GM19023 (cell line): ENCODE measurements at regions not wholly inside any gene's neighbourhood (a gene's known extent, or its start where the extent isn't known, plus 50 kb on each side); places are given as distances from the start of the nearest gene placed in this dataset.
A peak's percentile ranks its signal among the peaks of the same experiment; 100 is the strongest.
"Not testable (repeated sequence)": the region's sequence is repeated elsewhere in the genome, so short reads cannot be mapped to it uniquely, and the experiment has no call there.

Source experiments
- ATAC-seq: cut with Tn5 transposase; IDR thresholded peaks from one replicate; pipeline ENCODE4 v1.9.1; 2021; ENCODE audit warnings: mild to moderate bottlenecking, moderate library complexity; ENCODE audit not compliant: unreplicated experiment

DNA sequence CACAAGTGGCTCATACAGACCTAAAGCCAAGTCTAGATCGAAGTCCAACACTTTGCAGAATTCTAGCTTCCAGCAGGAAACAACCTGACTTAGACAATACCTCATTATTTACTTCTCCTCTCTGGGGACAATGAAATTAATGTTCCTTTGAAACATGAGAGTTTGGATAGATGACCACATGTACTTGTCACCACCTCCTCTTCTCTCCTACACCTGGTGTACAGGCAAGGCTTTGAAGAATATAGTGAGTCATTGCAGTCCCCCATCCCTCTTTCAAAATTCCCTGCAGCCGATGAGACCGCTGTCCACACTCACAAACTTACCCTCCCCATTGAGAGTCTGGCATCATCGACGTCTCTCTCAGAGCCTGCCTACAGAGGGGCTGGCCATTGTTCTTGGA lies 189.0 kb upstream of the HES1 start:
- no peak for ATAC-seq

DNA sequence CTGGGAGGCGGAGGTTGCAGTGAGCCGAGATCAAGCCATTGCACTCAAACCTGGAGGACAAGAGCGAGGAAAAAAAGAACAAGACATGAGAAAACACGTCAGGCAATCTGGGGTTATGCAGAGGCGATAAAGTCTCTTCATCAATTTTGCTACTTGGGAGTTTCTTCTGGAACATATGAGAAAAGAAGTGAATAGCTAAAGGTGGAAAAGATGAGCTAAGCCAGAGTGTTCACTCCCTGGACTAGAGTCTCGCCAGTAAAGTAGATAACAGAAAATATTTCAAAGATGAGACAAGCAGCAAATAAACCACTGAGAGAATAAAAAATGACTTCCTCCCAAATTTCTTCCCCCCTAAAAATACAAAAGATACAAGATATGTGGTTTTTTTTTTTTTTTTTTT lies 188.4 kb upstream of the HES1 start:
- no peak for ATAC-seq

DNA sequence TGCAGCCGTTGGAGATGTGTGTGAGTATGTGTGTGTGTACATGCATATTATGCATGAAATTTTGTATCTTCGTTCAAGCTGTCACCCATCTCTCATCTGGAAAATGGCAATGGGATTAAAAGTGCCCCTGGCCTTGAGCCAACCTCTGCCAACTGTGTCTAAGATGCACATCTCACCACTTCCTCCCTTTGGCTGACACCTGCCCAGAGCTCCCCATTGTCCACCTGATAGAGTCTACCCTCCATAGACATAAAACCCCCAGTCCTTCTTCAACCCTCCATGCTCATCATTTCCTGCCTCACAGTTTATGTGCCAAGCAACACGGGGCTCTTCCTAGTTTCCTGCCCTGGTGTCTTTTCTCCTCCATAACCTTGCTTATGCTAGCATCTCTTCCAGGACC lies 187.5 kb upstream of the HES1 start:
- ATAC-seq: no peak

DNA sequence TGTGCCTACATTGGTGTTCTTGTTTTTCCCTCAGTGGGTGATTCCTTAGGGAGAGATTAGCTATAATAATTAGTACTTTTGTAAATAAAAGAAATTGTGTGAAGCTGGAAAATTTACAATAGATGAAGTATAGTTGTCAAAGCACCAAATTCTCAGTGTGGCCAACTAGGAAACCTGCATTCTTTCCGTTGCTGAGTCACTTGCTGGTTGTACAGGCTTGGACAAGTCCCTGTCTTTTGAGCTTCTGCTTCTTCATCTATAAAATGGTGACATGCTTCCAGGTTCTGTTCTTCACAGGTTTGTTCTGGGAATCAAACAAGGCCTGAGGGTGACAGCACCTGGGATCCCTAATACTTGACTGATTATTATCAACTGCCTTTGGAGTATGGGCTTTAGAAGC lies 184.1 kb upstream of the HES1 start:
- ATAC-seq: no peak

DNA sequence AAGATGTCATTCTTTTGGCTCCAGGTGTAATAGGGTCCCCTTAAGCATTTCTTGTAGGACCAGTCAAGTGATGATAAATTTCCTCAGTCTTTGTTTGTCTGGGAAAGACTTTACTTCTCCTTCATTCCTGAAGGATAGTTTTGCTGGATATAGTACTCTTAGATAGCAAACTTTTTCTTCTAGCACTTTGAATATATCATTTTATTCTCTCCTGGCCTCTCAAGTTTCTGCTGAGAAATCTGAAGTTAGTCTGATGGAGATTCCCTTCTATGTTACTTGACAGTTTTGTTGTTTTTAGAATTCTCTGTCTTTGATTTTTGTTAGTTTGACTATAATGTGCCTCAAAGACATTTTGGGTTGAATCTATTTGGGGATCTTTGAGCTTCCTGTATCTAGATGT lies 181.2 kb upstream of the HES1 start:
- ATAC-seq: no peak

DNA sequence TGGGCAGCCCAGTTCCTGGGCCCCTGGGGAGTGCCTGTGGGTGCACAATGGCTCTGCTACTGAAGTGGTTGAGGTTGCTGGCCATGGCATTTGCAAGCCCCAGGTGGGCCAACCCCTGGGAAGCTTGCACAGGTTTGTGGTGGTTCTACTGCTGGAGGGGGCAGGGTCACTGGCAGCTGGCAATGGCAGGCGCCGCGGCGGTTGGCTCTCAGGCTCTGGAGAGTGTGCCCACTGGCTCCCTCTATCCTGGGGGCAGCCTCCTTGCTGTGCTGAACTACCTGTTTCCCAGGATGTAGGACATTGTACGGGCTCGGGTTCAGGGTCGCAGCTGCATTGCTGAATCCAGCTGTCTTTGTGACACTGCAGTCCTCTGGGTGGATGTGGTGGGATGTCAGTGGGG lies 180.2 kb upstream of the HES1 start:
- no peak for ATAC-seq

DNA sequence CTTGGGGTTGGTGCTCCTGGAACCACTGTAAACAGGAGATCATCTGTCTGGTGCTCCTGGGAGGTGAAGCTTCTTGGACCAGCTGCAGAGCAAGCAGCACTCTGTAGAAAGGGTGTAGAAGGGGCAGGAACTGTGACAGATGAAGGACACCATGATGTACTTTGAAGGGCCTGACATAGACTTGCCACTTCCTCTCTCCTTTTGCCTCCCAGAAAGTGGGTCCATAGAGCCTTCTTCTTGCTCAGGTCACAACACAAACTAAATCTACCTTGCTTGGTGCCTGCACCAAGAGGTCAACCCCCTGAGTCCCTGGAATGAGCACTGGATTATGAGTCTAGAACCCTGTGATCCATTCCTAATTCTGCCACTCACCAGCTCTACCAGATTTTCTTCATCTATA lies 176.1 kb upstream of the HES1 start:
- ATAC-seq: no peak

DNA sequence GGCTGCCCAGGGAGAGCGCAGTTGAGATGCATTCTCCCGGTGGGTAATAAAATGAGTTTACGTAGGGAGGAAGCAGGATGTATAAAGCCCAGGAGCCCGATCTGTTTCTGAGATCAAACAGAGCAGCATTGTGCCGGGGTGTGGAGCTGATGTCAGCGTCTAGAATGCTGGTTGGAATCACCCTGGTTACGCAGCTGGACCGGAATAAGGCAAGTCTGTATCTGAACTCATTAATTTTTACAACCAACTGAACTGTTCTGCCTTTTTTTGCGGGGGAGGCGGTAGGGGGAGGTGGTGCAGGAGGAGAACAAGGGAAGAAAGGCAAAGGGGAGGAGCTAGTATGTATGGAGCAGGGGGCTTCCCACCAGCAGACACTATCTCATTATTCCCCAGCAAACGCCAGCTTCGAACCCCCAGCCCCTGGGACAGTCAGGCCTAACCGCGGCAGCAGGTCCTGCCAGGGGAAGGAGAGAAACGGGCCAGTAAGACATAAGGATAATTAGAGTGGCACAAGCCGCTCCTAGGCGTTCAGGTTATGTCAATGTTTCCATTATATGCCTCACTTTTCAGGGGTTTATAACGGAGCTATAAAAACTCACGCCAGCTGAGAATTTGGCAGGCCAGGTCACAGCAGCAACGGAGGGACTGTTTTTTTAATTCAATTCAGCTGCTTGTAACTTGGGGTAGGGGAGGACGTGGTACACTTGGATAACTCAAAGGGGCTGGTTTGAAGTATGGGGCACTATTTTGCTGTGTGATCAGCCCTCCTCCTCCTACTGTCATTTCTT lies 175.3 kb upstream of the HES1 start:
- no peak for ATAC-seq

DNA sequence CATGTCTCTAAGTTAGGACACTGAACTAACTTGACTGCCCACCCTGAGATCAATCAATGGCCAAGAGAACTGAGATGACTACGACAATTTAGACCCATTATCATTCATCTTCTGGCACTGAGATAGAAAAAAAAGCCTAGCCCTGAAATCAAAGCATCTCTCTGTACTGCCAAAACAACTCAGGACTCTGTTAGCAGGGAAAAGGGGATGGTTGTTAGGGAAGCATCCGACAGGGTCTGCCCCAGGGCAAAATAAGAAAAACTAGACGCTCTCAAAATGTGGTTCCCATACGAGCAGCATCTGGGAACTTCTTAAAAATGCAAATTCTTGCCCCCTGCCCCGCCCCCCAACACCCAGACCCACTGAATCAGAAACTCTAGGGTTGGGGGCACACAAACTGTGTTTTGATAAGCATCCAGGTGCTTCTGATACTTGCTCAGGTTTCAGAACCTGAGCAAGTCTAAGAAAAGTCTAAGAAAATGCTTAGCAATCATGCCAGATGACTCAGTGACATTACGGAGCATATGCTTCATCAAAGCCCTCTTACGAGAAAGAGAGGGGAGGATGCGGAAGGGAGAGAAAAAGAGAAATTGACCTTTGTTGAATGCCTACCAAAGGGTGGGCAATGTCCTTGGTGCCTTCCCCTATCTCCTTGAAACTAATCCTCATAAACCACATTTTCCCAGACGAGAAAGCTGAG lies 172.8 kb upstream of the HES1 start:
- no peak for ATAC-seq

DNA sequence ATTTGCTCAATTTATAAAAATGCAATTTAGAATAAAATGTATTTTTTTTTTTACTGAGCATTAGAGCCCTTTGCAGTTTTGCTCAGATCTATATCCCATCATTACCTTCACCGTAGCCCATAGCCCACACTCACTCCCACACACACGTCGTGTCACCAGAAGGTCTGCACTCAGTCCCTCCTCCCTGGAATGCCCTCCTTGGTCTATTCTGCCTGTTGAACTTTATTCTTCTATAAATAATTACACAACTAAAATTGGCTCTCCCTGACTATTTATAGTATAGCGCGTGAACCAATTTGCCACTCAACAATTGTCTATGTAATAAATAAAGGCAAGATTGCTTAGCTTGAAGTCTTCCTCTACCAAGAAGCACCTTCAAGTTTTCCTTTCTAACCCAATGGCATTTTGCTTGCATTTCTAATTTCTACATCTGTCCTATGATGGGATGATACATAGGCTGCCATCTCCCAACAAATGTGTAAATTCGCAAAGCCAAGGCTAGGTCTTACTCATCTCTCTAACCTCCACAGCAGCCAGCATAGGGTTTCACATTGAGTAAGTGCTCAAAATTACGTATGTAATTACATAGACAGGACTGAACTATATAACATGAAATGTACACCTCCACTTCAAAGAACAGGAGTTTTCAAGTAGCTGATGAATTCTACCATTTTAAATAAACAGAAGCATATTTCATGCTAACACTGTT lies 172.0 kb upstream of the HES1 start:
- ATAC-seq: peak; percentile 78

DNA sequence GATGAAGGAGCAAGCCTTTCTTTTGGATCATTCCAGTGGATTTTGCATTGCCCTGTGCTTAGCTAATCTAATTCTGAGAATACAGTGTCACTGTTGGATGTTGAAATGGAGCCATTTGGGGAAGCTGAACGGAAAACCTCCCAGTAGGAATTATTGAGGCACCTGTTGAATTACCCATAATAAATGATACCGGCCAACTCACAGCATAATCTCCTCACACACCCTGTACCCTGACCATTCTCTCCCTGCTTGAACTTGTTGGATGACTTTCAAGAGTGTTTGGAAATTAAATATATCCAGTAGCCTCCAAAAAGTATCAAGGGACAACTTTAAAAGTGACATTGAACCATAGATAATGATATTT lies 171.4 kb upstream of the HES1 start:
- no peak for ATAC-seq

DNA sequence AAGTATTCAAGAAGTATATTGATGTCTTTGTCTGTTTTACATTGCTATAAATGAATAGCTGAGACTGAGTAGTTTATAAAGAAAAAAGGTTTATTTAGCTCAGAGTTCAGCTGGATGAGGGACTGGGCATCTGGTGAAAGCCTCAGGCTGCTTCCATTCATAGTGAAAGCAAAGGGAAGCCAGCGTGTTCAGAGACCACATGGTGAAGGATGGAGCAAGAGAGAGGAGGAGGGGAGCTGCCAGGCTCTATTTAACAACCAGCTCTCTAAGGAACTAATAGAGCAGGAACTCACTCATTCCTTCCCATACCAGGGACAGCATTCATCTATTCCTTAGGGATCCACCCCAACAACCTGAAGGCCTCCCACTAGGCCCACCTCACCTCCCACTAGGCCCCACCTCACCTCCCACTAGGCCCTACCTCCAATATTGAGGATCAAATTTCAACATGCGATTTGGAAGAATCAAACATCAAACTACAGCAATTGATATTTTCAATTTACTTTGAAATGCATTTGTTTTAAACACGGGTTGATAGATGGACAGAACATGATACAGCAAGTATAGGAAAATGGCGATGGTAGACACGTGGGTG lies 167.5 kb upstream of the HES1 start:
- no peak for ATAC-seq

DNA sequence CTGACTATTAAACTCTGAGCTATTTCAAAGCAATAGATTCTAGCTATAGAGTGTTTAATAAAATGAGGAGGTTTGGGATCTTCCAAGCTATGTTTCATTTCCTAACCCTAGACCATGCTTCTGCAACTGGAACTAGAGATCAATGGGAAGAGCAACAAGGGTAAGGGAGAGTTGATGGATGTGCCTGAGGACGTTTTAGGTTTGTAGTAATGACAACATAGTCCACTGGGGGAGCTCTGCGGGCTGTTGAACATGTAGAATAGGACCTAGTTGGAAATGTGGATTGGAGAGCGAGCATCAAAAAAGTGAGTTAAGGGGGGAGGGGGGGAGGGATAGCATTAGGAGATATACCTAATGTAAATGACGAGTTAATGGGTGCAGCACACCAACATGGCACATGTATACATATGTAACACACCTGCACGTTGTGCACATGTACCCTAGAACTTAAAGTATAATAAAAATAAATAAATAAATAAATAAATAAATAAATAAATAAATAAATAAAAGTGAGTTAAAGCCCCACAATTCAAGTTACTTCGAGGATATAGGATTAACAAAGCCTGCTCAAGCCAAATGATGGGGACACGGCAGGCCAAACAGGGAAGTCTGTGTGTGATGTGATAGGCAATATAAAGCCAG lies 165.7 kb upstream of the HES1 start:
- not testable (repeated sequence) for ATAC-seq

DNA sequence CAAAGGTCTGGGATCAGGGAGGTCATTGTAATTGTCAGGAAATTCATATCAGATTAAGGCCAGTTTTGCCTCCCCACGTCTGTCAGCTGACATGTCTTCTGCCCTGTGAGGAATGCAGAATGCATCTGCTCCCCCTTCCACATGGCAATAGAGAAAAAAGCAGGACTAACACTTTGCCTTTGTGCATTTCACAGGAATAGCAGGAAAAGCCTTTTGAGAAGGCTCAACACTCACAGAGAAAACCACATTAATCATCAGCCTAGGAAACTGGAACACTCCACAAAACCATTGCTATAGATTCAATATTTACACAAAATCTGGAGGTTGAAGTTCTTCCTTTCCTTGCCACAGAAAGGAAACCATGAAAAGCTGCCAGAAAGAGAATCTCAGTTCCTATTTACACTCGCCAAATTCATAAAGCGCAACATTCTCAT lies 165.2 kb upstream of the HES1 start:
- ATAC-seq: peak; percentile 10

DNA sequence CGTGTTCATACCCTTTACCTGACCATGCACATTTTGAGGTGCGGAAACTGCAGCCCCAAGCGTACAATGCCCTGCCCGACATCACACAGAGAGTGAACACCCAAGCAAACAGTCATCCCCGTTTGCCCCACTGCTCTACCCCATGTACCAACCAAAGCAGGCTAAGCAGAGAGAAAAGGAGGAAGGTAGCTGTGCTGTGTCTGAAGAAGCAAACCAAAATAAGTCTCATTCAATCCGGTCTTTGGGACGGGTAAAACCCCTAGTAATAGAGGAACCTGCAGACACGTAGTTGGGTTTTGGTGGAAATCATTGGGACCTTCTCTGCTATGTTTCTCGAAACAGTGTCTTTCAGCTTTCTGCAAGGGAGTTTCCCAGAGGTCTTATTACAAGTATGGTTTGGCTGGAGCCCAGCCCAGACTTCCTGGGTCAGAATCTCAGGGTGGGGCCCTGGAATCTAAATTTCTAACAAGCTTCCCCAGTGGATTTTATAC lies 164.6 kb upstream of the HES1 start:
- ATAC-seq: peak; percentile 51

DNA sequence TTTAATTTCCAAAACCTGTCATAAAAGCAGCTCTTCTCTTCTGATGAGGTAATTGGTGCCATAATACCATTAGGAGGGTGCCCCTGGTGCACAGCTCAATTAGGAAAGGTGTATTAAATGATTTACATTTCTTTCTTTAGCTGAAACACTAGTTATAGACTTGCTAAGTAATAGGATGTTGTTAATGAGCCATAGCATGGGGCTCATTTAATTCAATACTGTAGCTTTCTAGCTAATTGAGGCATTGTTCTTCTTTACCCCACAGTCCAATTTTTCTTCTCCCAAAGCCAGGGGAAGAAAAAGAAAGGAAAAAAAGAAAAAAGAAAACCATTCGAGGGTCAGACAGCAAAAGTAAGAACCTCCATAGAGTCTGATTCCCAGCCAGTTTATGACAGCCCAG lies 164.0 kb upstream of the HES1 start:
- no peak for ATAC-seq

DNA sequence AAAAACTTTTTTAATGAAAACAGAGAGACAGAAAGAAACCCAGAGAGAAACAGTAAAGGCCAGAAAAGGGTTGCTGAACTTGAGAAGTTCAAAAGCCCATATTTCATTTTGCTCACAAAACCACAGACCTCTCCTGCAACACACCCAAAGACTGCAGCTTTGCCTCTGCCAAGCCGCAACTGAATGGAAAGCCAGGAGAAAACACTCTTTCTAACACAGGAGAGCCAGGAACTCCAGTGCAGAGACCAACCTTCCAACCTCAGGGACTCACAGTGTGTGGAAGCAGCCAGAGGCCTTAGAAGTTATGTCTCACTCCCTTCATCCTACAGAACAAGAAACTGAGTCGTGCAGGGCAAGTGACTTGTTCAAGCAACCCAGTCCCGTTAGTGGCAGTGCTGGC lies 163.1 kb upstream of the HES1 start:
- no peak for ATAC-seq

DNA sequence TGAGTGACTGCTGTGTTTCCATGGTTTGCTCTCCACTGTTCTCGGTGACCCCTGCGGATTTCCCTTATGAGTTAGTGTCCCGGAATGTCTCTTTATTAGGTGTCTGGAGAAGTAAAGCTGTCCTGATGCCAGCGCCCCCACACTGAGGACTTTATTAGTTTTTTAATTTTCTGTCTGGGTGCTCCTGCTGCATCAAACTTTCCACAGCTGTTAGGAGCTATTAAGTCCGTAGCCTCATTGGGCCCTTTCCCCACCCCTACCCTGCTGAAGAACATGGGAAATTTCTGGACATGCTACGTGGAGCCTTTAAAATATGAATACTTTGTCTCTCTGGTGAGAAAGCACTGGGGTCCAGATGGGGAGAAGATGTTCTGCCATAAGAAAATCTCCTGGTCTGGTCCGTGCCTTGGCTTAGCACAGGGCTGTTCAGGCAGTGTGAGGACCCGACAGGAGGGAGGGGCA lies 161.7 kb upstream of the HES1 start:
- ATAC-seq: no peak

DNA sequence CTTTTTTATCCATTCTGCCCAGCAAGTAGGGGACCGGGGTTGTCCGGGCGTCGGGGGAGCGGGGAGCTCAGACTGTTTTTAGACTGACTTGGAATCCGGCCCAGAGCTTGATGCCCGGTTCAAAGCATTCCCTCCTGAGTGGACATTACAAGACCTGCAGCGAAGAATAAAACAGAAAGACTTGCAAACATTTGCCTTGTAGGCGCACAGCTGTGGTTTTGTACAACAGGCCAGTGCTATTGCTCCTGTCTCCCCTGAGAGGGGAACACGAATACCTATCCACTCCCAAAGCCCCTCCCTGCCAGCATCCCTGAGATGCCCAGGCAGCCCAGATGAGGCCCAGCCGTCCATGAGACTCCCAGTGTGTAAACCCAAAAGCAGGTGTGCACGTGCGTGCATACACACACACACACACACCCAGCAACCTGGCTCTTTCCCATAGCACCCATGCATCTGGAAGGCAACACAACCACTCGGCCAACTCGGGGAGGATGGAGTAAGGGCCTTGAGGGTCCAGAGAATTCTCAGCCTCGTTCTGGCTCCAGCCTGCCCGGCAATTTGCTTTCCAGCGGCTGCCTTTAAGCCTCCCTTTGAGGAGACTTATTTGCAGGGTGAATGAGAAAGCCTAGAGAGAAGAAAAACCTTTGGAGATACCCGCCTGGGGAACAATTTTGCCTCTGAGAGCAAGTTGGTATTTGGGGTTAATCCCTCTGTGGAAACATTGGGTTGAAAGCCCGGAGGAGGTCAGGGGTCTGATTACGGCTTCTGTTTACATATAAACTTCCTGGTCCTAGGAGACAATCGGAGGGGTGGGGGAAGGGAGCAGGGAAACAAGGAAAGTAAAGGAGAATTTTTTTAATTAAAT lies 161.0 kb upstream of the HES1 start:
- ATAC-seq: no peak

DNA sequence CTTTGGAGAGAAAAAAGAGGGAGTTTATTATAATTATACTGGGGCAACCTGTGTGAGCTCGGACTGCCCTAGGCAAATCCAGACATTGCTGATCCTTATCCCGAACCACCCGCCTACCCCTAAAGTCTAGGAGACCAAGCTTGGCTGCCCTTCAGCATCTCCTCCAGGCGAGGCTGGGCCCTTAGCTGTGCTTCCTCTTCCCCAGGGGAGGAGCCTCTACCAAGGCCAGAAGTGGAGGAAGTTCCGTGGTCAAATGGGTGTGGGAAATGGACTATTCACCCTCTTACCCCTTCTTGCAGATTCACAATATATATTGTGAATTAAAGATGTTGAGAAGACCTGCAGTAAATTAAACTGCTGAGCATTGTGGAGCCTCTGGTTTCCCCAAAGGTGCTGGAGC lies 158.3 kb upstream of the HES1 start:
- ATAC-seq: no peak
